ENCODE measurements at regions not wholly inside any gene's neighbourhood (a gene's known extent, or its start where the extent isn't known, plus 50 kb on each side); places are given as distances from the start of the nearest gene placed in this dataset.

GRCh38 chr7:46738165-46738564, 817.1 kb upstream of the IGFBP3 start:
- TF ChIP-seq, protein P1, sequence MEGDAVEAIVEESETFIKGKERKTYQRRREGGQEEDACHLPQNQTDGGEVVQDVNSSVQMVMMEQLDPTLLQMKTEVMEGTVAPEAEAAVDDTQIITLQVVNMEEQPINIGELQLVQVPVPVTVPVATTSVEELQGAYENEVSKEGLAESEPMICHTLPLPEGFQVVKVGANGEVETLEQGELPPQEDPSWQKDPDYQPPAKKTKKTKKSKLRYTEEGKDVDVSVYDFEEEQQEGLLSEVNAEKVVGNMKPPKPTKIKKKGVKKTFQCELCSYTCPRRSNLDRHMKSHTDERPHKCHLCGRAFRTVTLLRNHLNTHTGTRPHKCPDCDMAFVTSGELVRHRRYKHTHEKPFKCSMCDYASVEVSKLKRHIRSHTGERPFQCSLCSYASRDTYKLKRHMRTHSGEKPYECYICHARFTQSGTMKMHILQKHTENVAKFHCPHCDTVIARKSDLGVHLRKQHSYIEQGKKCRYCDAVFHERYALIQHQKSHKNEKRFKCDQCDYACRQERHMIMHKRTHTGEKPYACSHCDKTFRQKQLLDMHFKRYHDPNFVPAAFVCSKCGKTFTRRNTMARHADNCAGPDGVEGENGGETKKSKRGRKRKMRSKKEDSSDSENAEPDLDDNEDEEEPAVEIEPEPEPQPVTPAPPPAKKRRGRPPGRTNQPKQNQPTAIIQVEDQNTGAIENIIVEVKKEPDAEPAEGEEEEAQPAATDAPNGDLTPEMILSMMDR (conservative IDR thresholded peaks at IDR 0.05; ENCODE audit: low read depth, low read length), result no peak
- TF ChIP-seq SMC3 (IDR thresholded peaks at IDR 0.05; ENCODE audit: low read depth, low read length) (no peak), POLR2A (IDR thresholded peaks at IDR 0.05; ENCODE audit: low read depth, low read length) (no peak)

All from IMR-90 (cell line).